H9 (cell line): ENCODE measurements at regions not wholly inside any gene's neighbourhood (a gene's known extent, or its start where the extent isn't known, plus 50 kb on each side); places are given as distances from the start of the nearest gene placed in this dataset.

Experiments used
- DNase-seq: peaks from one replicate; pipeline ENCODE4 v3.0.0-alpha.2; 2017
- H2AFZ ChIP-seq: one replicate; pipeline ENCODE4 v1.6.1; 2013; ENCODE audit warnings: mild to moderate bottlenecking, low read length, control low read depth, moderate library complexity
- H2AK5ac ChIP-seq: 2 replicates; pipeline ENCODE4 v1.6.1; 2013; ENCODE audit warnings: low read length, control low read depth, mixed read lengths; ENCODE audit not compliant: insufficient read length
- H2BK120ac ChIP-seq: one replicate; pipeline ENCODE4 v1.6.1; 2013; ENCODE audit warnings: low read depth, mild to moderate bottlenecking, low read length, control low read depth, inconsistent platforms; ENCODE audit not compliant: poor library complexity, severe bottlenecking
- H2BK12ac ChIP-seq: 2 replicates; pipeline ENCODE4 v1.6.1; 2013; ENCODE audit warnings: low read length, control low read depth, mixed read lengths, low read depth; ENCODE audit not compliant: insufficient read length
- H2BK15ac ChIP-seq: 2 replicates; pipeline ENCODE4 v1.6.1; 2013; ENCODE audit warnings: low read depth, low read length, control low read depth
- H2BK20ac ChIP-seq: one replicate; pipeline ENCODE4 v1.6.1; 2013; ENCODE audit warnings: low read depth, mild to moderate bottlenecking, low read length, control low read depth, inconsistent platforms; ENCODE audit not compliant: poor library complexity, severe bottlenecking
- H2BK5ac ChIP-seq: 2 replicates; pipeline ENCODE4 v1.6.1; 2013; ENCODE audit warnings: low read length, control low read depth, mixed read lengths; ENCODE audit not compliant: insufficient read length
- H3K14ac ChIP-seq: 2 replicates; pipeline ENCODE4 v1.6.1; 2013; ENCODE audit warnings: low read length, control low read depth; ENCODE audit not compliant: insufficient read depth
- H3K18ac ChIP-seq: 2 replicates; pipeline ENCODE4 v1.6.1; 2013; ENCODE audit warnings: low read depth, mild to moderate bottlenecking, mixed read lengths, low read length, control low read depth; ENCODE audit not compliant: insufficient read length
- H3K23ac ChIP-seq: 2 replicates; pipeline ENCODE4 v1.6.1; 2013; ENCODE audit warnings: low read length, control low read depth, mixed read lengths, low read depth; ENCODE audit not compliant: insufficient read length
- H3K23me2 ChIP-seq: 2 replicates; pipeline ENCODE4 v1.6.1; 2013; ENCODE audit warnings: low read depth, mild to moderate bottlenecking, mixed read lengths, low read length, control low read depth; ENCODE audit not compliant: insufficient read length, poor library complexity, severe bottlenecking
- H3K27ac ChIP-seq: 2 replicates; pipeline ENCODE4 v1.5.1; 2013; ENCODE audit warnings: low read length, control low read depth, mixed read lengths, low read depth; ENCODE audit not compliant: insufficient read length
- H3K27me3 ChIP-seq: 2 replicates; pipeline ENCODE4 v1.6.1; 2013; ENCODE audit warnings: low read length, control low read depth, inconsistent platforms; ENCODE audit not compliant: insufficient read depth
- H3K4ac ChIP-seq: 2 replicates; pipeline ENCODE4 v1.6.1; 2013; ENCODE audit warnings: low read depth, mild to moderate bottlenecking, control low read depth, inconsistent platforms, low read length, moderate library complexity
- H3K4me1 ChIP-seq: 2 replicates; pipeline ENCODE4 v1.6.1; 2013; ENCODE audit warnings: low read length, control low read depth, inconsistent platforms; ENCODE audit not compliant: insufficient read depth
- H3K4me2 ChIP-seq: 2 replicates; pipeline ENCODE4 v1.6.1; 2013; ENCODE audit warnings: low read length, control low read depth, mixed read lengths; ENCODE audit not compliant: insufficient read length, insufficient read depth
- H3K56ac ChIP-seq: 2 replicates; pipeline ENCODE4 v1.6.1; 2013; ENCODE audit warnings: low read depth, mild to moderate bottlenecking, mixed read lengths, low read length, control low read depth; ENCODE audit not compliant: insufficient read length
- H3K79me1 ChIP-seq: 2 replicates; pipeline ENCODE4 v1.6.1; 2013; ENCODE audit warnings: low read depth, mild to moderate bottlenecking, moderate library complexity, low read length, control low read depth, inconsistent platforms; ENCODE audit not compliant: insufficient read depth, poor library complexity, severe bottlenecking
- H3K79me2 ChIP-seq: 2 replicates; pipeline ENCODE4 v1.6.1; 2013; ENCODE audit warnings: low read length, control low read depth, inconsistent platforms; ENCODE audit not compliant: insufficient read depth
- H3K9ac ChIP-seq: 2 replicates; pipeline ENCODE4 v1.6.1; 2013; ENCODE audit warnings: low read length, control low read depth, mixed read lengths; ENCODE audit not compliant: insufficient read length; ENCODE audit errors: extremely low read depth
- H3K9me3 ChIP-seq: one replicate; pipeline ENCODE4 v1.6.1; 2013; ENCODE audit warnings: low read depth, low read length, inconsistent platforms; ENCODE audit not compliant: control insufficient read depth
- H3T11ph ChIP-seq: one replicate; pipeline ENCODE4 v1.6.1; 2013; ENCODE audit warnings: mild to moderate bottlenecking, low read length, control low read depth, inconsistent platforms
- H4K20me1 ChIP-seq: one replicate; pipeline ENCODE4 v1.6.1; 2013; ENCODE audit not compliant: control insufficient read depth, insufficient read length, insufficient read depth
- H4K5ac ChIP-seq: 2 replicates; pipeline ENCODE4 v1.6.1; 2013; ENCODE audit warnings: low read depth, mild to moderate bottlenecking, mixed read lengths, low read length, control low read depth; ENCODE audit not compliant: insufficient read length
- H4K8ac ChIP-seq: replicated peaks from 2 replicates; pipeline ENCODE4 v1.6.1; 2013; ENCODE audit warnings: low read length, control low read depth, mixed read lengths, low read depth; ENCODE audit not compliant: insufficient read length
- H4K91ac ChIP-seq: 2 replicates; pipeline ENCODE4 v1.6.1; 2013; ENCODE audit warnings: low read depth, mild to moderate bottlenecking, moderate library complexity, mixed read lengths, low read length, control low read depth; ENCODE audit not compliant: insufficient read length
- H3K27ac Mint-ChIP-seq, 3 experiments: 2 replicates in 2 of 3; 3 replicates in 1 of 3; pipeline ENCODE4 v1.8.0; 2020 to 2021; ENCODE audit warnings: mixed read lengths in 3 of 3, mild to moderate bottlenecking in 1 of 3, moderate library complexity in 1 of 3
- H3K27me3 Mint-ChIP-seq: 2 replicates; pipeline ENCODE4 v1.8.0; 2021; ENCODE audit warnings: low read depth, mild to moderate bottlenecking, moderate library complexity, mixed read lengths
- H3K36me3 Mint-ChIP-seq, 3 experiments: 2 replicates in 2 of 3; 3 replicates in 1 of 3; pipeline ENCODE4 v1.8.0; 2020 to 2021; ENCODE audit warnings: low read depth in 3 of 3, mixed read lengths in 3 of 3; ENCODE audit not compliant: insufficient read depth in 1 of 3
- H3K4me1 Mint-ChIP-seq, 2 experiments: 2 replicates each; pipeline ENCODE4 v1.8.0; 2020; ENCODE audit warnings: mixed read lengths in 2 of 2
- H3K4me3 Mint-ChIP-seq, 2 experiments: 2 replicates in 1 of 2; 3 replicates in 1 of 2; pipeline ENCODE4 v1.8.0; 2020 to 2021; ENCODE audit warnings: mild to moderate bottlenecking in 2 of 2, mixed read lengths in 2 of 2, moderate library complexity in 1 of 2
- H3K9me3 Mint-ChIP-seq, 2 experiments: 2 replicates in 1 of 2; 3 replicates in 1 of 2; pipeline ENCODE4 v1.8.0; 2020; ENCODE audit warnings: mild to moderate bottlenecking in 2 of 2, mixed read lengths in 2 of 2, moderate library complexity in 1 of 2
- CTCF ChIP-seq: fragments of 200-600 bp; sonication (generic); conservative IDR thresholded peaks from 3 replicates; pipeline ENCODE4 v1.8.0; 2021; ENCODE audit warnings: antibody characterized with exemption, mild to moderate bottlenecking
- WGBS: extraction: QIAGEN DNeasy Blood & Tissue Kit; methylation state at CpG from one replicate; pipeline ENCODE4 v1.1.7; 2013; ENCODE audit warnings: missing lambda C conversion rate, low lambda C conversion rate, mixed read lengths; ENCODE audit not compliant: insufficient read length; ENCODE audit errors: extremely low coverage; 5-methylcytosine and 5-hydroxymethylcytosine counted together

GRCh38 chr4:171538601-171539100, 274.6 kb upstream of the GALNTL6 start:
- H2BK15ac ChIP-seq: no peak overlapping the region
- H3K79me2 ChIP-seq: no peaks in the 10 kb centered on the region
- no peaks in the 10 kb centered on the region for H3K27me3 ChIP-seq
- H2AK5ac ChIP-seq: no peak overlapping the region
- H3K79me1 ChIP-seq: no peaks in the 10 kb centered on the region
- H4K8ac ChIP-seq: no peak overlapping the region
- no peaks in the 10 kb centered on the region for H3K23me2 ChIP-seq
- H3K9ac ChIP-seq: no peak overlapping the region
- H3K4me3 Mint-ChIP-seq: no peak overlapping the region
- no peak overlapping the region for H3T11ph ChIP-seq
- no peak overlapping the region for H2BK120ac ChIP-seq
- no peaks in the 10 kb centered on the region for H4K20me1 ChIP-seq
- no peak for DNase-seq
- H2BK12ac ChIP-seq: no peak overlapping the region
- TF ChIP-seq CTCF: no peak
- H3K4me1 Mint-ChIP-seq: 0 out of 4 replicates have a peak, but pooled peaks cover 0 to 3% of the 10 kb centered on the region in 2 experiments
- H3K4me1 ChIP-seq: no peaks in the 10 kb centered on the region
- H2BK5ac ChIP-seq: no peak overlapping the region
- H3K27ac Mint-ChIP-seq: no peak overlapping the region
- no peak overlapping the region for H3K4ac ChIP-seq
- no peaks in the 10 kb centered on the region for H3K27me3 Mint-ChIP-seq
- no peak overlapping the region for H3K14ac ChIP-seq
- H3K9me3 ChIP-seq: no peaks in the 10 kb centered on the region
- no CpG with 5 or more reads among the region's 1 CpG for whole genome bisulfite sequencing
- no peak overlapping the region for H3K23ac ChIP-seq
- no peak overlapping the region for H3K18ac ChIP-seq
- no peak overlapping the region for H4K5ac ChIP-seq
- H4K91ac ChIP-seq: no peak overlapping the region
- no peaks in the 10 kb centered on the region for H3K36me3 Mint-ChIP-seq
- no peak overlapping the region for H3K4me2 ChIP-seq
- peak overlapping the region; percentile 14 for H2AFZ ChIP-seq
- H3K56ac ChIP-seq: no peak overlapping the region
- H3K27ac ChIP-seq: no peak overlapping the region
- no peak overlapping the region for H2BK20ac ChIP-seq
- H3K9me3 Mint-ChIP-seq: no peaks in the 10 kb centered on the region; a peak in 1 of 5 replicates
